GM23338 (cell line): ENCODE measurements at regions not wholly inside any gene's neighbourhood (a gene's known extent, or its start where the extent isn't known, plus 50 kb on each side); places are given as distances from the start of the nearest gene placed in this dataset.

Experiments used
- ATAC-seq: fragments of 200-7000 bp; cut with Tn5 transposase; 3 replicates; pipeline ENCODE4 v1.9.1; 2020
- DNase-seq: peaks from one replicate; pipeline ENCODE4 v3.0.0-alpha.2; 2015; ENCODE audit warnings: low spot score
- H2AFZ ChIP-seq: fragments of 200-600 bp; sonication (generic); 2 replicates; pipeline ENCODE4 v1.8.0; 2016; ENCODE audit warnings: antibody characterized with exemption, mild to moderate bottlenecking, moderate library complexity
- H3F3A ChIP-seq: fragments of 200-600 bp; sonication (generic); replicated peaks from 2 replicates; pipeline ENCODE4 v1.8.0; 2017; ENCODE audit warnings: antibody characterized with exemption, mixed run types, low read depth
- H3K27ac ChIP-seq: fragments of 200-600 bp; sonication (generic); 2 replicates; pipeline ENCODE4 v1.6.1; 2016; ENCODE audit warnings: low read depth
- H3K27me3 ChIP-seq: fragments of 200-600 bp; sonication (generic); 2 replicates; pipeline ENCODE4 v1.8.0; 2016; ENCODE audit warnings: mild to moderate bottlenecking, mixed run types, moderate library complexity; ENCODE audit not compliant: insufficient read depth
- H3K36me3 ChIP-seq: fragments of 200-600 bp; sonication (generic); 2 replicates; pipeline ENCODE4 v1.8.0; 2016; ENCODE audit warnings: mild to moderate bottlenecking; ENCODE audit not compliant: insufficient read depth
- H3K4me1 ChIP-seq: fragments of 200-600 bp; sonication (generic); 2 replicates; pipeline ENCODE4 v1.8.0; 2016; ENCODE audit warnings: mild to moderate bottlenecking, moderate library complexity; ENCODE audit not compliant: insufficient read depth
- H3K4me2 ChIP-seq: fragments of 200-600 bp; sonication (generic); 2 replicates; pipeline ENCODE4 v1.7.1; 2017; ENCODE audit warnings: mixed run types
- H3K4me3 ChIP-seq: fragments of 200-600 bp; sonication (generic); 2 replicates; pipeline ENCODE4 v1.6.1; 2016; ENCODE audit warnings: mixed run types
- H3K79me2 ChIP-seq: fragments of 200-600 bp; sonication (generic); replicated peaks from 2 replicates; pipeline ENCODE4 v1.8.0; 2017; ENCODE audit warnings: mild to moderate bottlenecking; ENCODE audit not compliant: insufficient read depth
- H3K9me2 ChIP-seq: fragments of 200-600 bp; sonication (generic); 2 replicates; pipeline ENCODE4 v1.8.0; 2017; ENCODE audit not compliant: insufficient read depth
- H4K20me1 ChIP-seq: fragments of 200-600 bp; sonication (generic); replicated peaks from 2 replicates; pipeline ENCODE4 v1.8.0; 2017; ENCODE audit warnings: mild to moderate bottlenecking; ENCODE audit not compliant: insufficient read depth
- H3K27ac Mint-ChIP-seq: 2 replicates; pipeline ENCODE4 v1.8.0; 2020; ENCODE audit warnings: inconsistent platforms, mild to moderate bottlenecking, moderate library complexity, mixed read lengths
- H3K27me3 Mint-ChIP-seq: 3 replicates; pipeline ENCODE4 v1.8.0; 2022; ENCODE audit warnings: low read depth, mild to moderate bottlenecking, moderate library complexity, mixed read lengths, inconsistent platforms; ENCODE audit not compliant: insufficient read depth, poor library complexity
- H3K36me3 Mint-ChIP-seq: 3 replicates; pipeline ENCODE4 v1.8.0; 2021; ENCODE audit warnings: low read depth, mild to moderate bottlenecking, inconsistent platforms, moderate library complexity, mixed read lengths
- H3K4me1 Mint-ChIP-seq: 3 replicates; pipeline ENCODE4 v1.8.0; 2020; ENCODE audit warnings: mild to moderate bottlenecking, inconsistent platforms, mixed read lengths
- H3K4me3 Mint-ChIP-seq: 3 replicates; pipeline ENCODE4 v1.8.0; 2021; ENCODE audit warnings: moderate library complexity, mild to moderate bottlenecking, inconsistent platforms, mixed read lengths
- H3K9me3 Mint-ChIP-seq: 3 replicates; pipeline ENCODE4 v1.8.0; 2020; ENCODE audit warnings: moderate library complexity, mild to moderate bottlenecking, inconsistent platforms, mixed read lengths
- CREB1 ChIP-seq: fragments of 250-450 bp; sonication (Bioruptor Pico); IDR thresholded peaks from 2 replicates; pipeline ENCODE4 v1.5.0; 2020; ENCODE audit warnings: low read depth, mild to moderate bottlenecking, moderate library complexity
- EZH2 ChIP-seq: fragments of 200-600 bp; sonication (generic); IDR thresholded peaks from one replicate; pipeline ENCODE4 v1.8.0; 2017; ENCODE audit warnings: antibody characterized with exemption, mild to moderate bottlenecking, low read depth; ENCODE audit not compliant: unreplicated experiment
- EZH2phosphoT487 ChIP-seq: fragments of 200-600 bp; sonication (generic); IDR thresholded peaks from one replicate; pipeline ENCODE4 v1.8.1; 2018; ENCODE audit warnings: antibody characterized with exemption; ENCODE audit not compliant: unreplicated experiment
- JUNB ChIP-seq: IDR thresholded peaks from one replicate; pipeline ENCODE4 v1.6.1; 2016; ENCODE audit warnings: antibody characterized with exemption; ENCODE audit not compliant: unreplicated experiment
- NANOG ChIP-seq: IDR thresholded peaks from 2 replicates; pipeline ENCODE4 v1.6.1; 2016; ENCODE audit warnings: antibody characterized with exemption, borderline replicate concordance
- POLR2AphosphoS5 ChIP-seq: IDR thresholded peaks from 2 replicates; pipeline ENCODE4 v1.6.1; 2016; ENCODE audit warnings: antibody characterized with exemption, low read depth
- STAT1 ChIP-seq: IDR thresholded peaks from one replicate; pipeline ENCODE4 v1.6.1; 2016; ENCODE audit warnings: antibody characterized with exemption; ENCODE audit not compliant: unreplicated experiment
- ZNF114 ChIP-seq: fragments of 250-450 bp; sonication (Bioruptor Pico); IDR thresholded peaks from 2 replicates; pipeline ENCODE4 v1.5.0; 2020; ENCODE audit warnings: mild to moderate bottlenecking, moderate library complexity
- ZNF331 ChIP-seq: fragments of 250-450 bp; sonication (Bioruptor Pico); IDR thresholded peaks from 2 replicates; pipeline ENCODE4 v1.5.0; 2020; ENCODE audit warnings: low read depth, mild to moderate bottlenecking, moderate library complexity
- TF ChIP-seq, protein P1 (sequence below): IDR thresholded peaks from one replicate; pipeline ENCODE4 v1.6.1; 2018; ENCODE audit warnings: antibody characterized with exemption; ENCODE audit not compliant: unreplicated experiment
- TF ChIP-seq, protein P2 (sequence below): IDR thresholded peaks from 2 replicates; pipeline ENCODE4 v1.6.1; 2016; ENCODE audit warnings: antibody characterized with exemption
- TF ChIP-seq, protein P3 (sequence below), 2 experiments: fragments of 200-600 bp in 1 of 2; sonication (generic) in 1 of 2; conservative IDR thresholded peaks; 2 replicates each; pipeline versions ENCODE4 v1.5.1 to v1.6.1; 2016 to 2017; ENCODE audit warnings: antibody characterized with exemption in 2 of 2, low read depth in 2 of 2, mild to moderate bottlenecking in 2 of 2, moderate library complexity in 1 of 2
- TF ChIP-seq, protein P4 (sequence below): fragments of 250-450 bp; sonication (Bioruptor Pico); IDR thresholded peaks from 2 replicates; pipeline ENCODE4 v1.5.0; 2020; ENCODE audit warnings: mild to moderate bottlenecking, moderate library complexity

DNA sequence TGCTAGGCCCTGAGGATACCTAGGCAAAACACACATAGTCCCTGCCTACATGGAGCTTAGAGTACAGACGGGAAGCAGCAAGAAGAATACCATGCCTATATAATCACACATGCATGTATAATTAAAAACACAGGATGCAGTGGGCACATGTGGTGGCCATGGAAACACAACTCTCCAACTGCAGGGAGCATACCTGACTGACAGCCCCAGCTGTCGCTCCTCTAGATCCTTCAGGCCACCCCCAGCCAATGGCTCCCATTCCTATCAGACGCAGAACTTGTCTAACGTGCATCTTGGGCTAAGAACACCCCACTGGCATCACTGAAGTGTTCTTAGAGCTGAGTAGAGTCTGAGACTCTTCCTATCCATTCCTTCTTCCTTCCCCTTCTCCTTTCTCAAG lies 125.5 kb upstream of the FRMD4B start:
- 0 out of 2 replicates have a peak, but pooled peaks cover 2% of the 10 kb centered on the region for H3K4me1 ChIP-seq
- no peak overlapping the region; the same call in 1 of the 2 replicates for H3K27ac Mint-ChIP-seq
- ATAC-seq (no peak), DNase-seq (no peak)
- no peak overlapping the region for H3K4me3 Mint-ChIP-seq
- no peak for TF ChIP-seq EZH2
- no peak for TF ChIP-seq ZNF114 (CRISPR knock-in tag)
- no peak for TF ChIP-seq JUNB
- TF ChIP-seq POLR2AphosphoS5, result no peak
- no peak for TF ChIP-seq EZH2phosphoT487
- TF ChIP-seq, protein P1, sequence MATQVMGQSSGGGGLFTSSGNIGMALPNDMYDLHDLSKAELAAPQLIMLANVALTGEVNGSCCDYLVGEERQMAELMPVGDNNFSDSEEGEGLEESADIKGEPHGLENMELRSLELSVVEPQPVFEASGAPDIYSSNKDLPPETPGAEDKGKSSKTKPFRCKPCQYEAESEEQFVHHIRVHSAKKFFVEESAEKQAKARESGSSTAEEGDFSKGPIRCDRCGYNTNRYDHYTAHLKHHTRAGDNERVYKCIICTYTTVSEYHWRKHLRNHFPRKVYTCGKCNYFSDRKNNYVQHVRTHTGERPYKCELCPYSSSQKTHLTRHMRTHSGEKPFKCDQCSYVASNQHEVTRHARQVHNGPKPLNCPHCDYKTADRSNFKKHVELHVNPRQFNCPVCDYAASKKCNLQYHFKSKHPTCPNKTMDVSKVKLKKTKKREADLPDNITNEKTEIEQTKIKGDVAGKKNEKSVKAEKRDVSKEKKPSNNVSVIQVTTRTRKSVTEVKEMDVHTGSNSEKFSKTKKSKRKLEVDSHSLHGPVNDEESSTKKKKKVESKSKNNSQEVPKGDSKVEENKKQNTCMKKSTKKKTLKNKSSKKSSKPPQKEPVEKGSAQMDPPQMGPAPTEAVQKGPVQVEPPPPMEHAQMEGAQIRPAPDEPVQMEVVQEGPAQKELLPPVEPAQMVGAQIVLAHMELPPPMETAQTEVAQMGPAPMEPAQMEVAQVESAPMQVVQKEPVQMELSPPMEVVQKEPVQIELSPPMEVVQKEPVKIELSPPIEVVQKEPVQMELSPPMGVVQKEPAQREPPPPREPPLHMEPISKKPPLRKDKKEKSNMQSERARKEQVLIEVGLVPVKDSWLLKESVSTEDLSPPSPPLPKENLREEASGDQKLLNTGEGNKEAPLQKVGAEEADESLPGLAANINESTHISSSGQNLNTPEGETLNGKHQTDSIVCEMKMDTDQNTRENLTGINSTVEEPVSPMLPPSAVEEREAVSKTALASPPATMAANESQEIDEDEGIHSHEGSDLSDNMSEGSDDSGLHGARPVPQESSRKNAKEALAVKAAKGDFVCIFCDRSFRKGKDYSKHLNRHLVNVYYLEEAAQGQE, result no peak
- no peak for TF ChIP-seq CREB1
- no peak for TF ChIP-seq STAT1
- TF ChIP-seq ZNF331 (CRISPR knock-in tag), result no peak
- TF ChIP-seq, protein P2, sequence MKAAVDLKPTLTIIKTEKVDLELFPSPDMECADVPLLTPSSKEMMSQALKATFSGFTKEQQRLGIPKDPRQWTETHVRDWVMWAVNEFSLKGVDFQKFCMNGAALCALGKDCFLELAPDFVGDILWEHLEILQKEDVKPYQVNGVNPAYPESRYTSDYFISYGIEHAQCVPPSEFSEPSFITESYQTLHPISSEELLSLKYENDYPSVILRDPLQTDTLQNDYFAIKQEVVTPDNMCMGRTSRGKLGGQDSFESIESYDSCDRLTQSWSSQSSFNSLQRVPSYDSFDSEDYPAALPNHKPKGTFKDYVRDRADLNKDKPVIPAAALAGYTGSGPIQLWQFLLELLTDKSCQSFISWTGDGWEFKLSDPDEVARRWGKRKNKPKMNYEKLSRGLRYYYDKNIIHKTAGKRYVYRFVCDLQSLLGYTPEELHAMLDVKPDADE, result no peak
- no peak for TF ChIP-seq NANOG
- TF ChIP-seq, protein P3, sequence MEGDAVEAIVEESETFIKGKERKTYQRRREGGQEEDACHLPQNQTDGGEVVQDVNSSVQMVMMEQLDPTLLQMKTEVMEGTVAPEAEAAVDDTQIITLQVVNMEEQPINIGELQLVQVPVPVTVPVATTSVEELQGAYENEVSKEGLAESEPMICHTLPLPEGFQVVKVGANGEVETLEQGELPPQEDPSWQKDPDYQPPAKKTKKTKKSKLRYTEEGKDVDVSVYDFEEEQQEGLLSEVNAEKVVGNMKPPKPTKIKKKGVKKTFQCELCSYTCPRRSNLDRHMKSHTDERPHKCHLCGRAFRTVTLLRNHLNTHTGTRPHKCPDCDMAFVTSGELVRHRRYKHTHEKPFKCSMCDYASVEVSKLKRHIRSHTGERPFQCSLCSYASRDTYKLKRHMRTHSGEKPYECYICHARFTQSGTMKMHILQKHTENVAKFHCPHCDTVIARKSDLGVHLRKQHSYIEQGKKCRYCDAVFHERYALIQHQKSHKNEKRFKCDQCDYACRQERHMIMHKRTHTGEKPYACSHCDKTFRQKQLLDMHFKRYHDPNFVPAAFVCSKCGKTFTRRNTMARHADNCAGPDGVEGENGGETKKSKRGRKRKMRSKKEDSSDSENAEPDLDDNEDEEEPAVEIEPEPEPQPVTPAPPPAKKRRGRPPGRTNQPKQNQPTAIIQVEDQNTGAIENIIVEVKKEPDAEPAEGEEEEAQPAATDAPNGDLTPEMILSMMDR (conservative IDR thresholded peaks at IDR 0.05; ENCODE audit: low read depth in 2 of 2), result no peak
- TF ChIP-seq, protein P4, sequence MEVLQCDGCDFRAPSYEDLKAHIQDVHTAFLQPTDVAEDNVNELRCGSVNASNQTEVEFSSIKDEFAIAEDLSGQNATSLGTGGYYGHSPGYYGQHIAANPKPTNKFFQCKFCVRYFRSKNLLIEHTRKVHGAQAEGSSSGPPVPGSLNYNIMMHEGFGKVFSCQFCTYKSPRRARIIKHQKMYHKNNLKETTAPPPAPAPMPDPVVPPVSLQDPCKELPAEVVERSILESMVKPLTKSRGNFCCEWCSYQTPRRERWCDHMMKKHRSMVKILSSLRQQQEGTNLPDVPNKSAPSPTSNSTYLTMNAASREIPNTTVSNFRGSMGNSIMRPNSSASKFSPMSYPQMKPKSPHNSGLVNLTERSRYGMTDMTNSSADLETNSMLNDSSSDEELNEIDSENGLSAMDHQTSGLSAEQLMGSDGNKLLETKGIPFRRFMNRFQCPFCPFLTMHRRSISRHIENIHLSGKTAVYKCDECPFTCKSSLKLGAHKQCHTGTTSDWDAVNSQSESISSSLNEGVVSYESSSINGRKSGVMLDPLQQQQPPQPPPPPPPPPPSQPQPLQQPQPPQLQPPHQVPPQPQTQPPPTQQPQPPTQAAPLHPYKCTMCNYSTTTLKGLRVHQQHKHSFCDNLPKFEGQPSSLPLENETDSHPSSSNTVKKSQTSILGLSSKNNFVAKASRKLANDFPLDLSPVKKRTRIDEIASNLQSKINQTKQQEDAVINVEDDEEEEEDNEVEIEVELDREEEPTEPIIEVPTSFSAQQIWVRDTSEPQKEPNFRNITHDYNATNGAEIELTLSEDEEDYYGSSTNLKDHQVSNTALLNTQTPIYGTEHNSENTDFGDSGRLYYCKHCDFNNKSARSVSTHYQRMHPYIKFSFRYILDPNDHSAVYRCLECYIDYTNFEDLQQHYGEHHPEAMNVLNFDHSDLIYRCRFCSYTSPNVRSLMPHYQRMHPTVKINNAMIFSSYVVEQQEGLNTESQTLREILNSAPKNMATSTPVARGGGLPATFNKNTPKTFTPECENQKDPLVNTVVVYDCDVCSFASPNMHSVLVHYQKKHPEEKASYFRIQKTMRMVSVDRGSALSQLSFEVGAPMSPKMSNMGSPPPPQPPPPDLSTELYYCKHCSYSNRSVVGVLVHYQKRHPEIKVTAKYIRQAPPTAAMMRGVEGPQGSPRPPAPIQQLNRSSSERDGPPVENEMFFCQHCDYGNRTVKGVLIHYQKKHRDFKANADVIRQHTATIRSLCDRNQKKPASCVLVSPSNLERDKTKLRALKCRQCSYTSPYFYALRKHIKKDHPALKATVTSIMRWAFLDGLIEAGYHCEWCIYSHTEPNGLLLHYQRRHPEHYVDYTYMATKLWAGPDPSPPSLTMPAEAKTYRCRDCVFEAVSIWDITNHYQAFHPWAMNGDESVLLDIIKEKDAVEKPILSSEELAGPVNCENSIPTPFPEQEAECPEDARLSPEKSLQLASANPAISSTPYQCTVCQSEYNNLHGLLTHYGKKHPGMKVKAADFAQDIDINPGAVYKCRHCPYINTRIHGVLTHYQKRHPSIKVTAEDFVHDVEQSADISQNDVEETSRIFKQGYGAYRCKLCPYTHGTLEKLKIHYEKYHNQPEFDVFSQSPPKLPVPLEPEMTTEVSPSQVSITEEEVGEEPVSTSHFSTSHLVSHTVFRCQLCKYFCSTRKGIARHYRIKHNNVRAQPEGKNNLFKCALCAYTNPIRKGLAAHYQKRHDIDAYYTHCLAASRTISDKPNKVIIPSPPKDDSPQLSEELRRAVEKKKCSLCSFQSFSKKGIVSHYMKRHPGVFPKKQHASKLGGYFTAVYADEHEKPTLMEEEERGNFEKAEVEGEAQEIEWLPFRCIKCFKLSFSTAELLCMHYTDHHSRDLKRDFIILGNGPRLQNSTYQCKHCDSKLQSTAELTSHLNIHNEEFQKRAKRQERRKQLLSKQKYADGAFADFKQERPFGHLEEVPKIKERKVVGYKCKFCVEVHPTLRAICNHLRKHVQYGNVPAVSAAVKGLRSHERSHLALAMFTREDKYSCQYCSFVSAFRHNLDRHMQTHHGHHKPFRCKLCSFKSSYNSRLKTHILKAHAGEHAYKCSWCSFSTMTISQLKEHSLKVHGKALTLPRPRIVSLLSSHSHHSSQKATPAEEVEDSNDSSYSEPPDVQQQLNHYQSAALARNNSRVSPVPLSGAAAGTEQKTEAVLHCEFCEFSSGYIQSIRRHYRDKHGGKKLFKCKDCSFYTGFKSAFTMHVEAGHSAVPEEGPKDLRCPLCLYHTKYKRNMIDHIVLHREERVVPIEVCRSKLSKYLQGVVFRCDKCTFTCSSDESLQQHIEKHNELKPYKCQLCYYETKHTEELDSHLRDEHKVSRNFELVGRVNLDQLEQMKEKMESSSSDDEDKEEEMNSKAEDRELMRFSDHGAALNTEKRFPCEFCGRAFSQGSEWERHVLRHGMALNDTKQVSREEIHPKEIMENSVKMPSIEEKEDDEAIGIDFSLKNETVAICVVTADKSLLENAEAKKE (CRISPR knock-in tag), result no peak
- no peak overlapping the region for H3K4me3 ChIP-seq
- no peaks in the 10 kb centered on the region for H3K9me3 Mint-ChIP-seq
- H3K27me3 Mint-ChIP-seq, result no peaks in the 10 kb centered on the region
- H3K4me1 Mint-ChIP-seq, result peaks cover 4% of the 10 kb centered on the region; the same call in 2 of the 3 replicates
- no peaks in the 10 kb centered on the region for H3K36me3 ChIP-seq
- H3K27ac ChIP-seq, result no peak overlapping the region
- no peaks in the 10 kb centered on the region for H3F3A ChIP-seq
- no peaks in the 10 kb centered on the region for H4K20me1 ChIP-seq
- 0 out of 2 replicates have a peak, but pooled peaks cover 10% of the 10 kb centered on the region for H3K79me2 ChIP-seq
- H3K36me3 Mint-ChIP-seq, result no peaks in the 10 kb centered on the region
- no peak overlapping the region for H3K4me2 ChIP-seq
- peaks cover 3% of the 10 kb centered on the region; the same call in 1 of the 2 replicates for H3K9me2 ChIP-seq
- no peaks in the 10 kb centered on the region for H3K27me3 ChIP-seq
- H2AFZ ChIP-seq, result no peak overlapping the region
